Stimulated activated CD8-positive, alpha-beta memory T cell treated with anti-CD3 and anti-CD28 coated beads, Interleukin-4, amount 100 ng/mL, for 24 hours (primary cell): ENCODE measurements at regions not wholly inside any gene's neighbourhood (a gene's known extent, or its start where the extent isn't known, plus 50 kb on each side); places are given as distances from the start of the nearest gene placed in this dataset.

Experiments used
- DNase-seq: peaks from one replicate; pipeline ENCODE4 v3.0.0-alpha.2; 2020; ENCODE audit warnings: low read depth

DNA sequence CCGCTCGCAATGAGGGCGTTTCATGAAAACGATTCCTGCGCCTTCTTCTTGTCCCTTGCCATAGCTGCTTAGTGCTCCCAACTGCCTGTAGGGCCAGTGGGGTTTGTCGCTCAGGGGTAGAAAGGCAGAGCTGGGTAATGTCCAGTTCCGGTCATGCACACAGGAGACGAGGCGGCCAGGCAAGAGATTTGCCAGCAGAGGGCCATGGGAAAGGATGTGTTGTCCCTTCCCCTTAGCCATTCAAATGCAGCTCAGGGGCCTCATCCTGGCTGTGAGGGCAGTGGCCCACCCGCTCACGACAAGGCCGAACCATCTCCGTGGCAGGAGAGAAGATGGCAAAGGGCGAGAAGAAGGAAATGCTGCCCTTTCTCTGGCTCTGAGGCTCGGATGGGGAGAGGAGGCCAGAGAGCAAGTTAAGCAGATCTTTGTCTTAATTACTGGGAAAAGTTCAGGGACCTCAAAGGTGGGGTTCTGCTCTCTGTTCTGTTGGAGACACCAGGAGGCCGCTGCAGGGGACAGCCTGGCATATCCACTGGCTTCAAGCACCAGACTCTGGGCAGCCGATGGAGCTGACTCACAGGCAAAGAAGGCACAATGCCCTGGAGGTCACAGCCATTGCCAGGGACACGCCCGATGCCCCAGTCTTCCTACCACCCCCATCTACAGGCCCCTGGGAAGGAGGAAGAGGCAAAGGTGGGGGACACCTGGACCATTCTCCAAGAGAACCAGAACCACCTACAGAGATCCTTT, 534.8 kb upstream of the MGMT start:
- DNase-seq: no peak

DNA sequence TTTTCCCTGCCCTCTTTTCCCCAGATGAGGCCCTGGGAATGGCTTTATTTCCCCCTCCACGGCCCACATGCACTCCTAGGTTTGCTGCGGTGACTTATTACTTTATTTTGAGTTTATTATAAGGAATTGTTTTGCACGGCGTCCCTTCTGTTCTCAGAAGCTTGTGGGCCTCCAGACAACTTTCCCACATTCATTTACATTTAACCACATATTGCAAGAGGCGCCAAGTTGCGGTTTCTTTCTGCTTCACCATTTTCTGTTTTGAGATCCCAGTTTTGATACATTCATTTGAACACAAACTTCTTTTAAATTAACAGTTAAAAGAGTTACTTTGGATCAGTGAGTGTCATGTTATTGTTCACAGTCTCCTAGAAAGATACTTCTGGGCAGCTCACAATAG, 532.5 kb upstream of the MGMT start:
- DNase-seq: no peak

DNA sequence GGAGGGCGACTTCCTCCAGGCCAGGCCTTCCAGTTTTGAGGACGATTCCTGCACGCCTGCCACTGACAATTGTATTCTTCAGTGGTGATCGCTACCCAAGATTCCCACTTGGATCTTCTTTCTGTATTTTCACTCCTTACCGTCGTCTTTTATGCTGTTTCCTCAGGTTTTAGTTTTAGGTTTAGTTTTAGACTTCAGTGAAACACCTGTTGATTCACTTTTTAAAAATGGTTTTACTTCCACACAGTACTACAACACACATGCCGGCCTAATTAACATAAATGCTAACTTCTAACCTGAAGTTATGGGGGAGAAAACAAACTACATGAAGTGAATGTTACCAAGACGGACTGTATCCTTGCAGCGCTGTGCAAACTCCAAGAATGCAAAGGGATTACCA, 530.6 kb upstream of the MGMT start:
- DNase-seq: no peak

DNA sequence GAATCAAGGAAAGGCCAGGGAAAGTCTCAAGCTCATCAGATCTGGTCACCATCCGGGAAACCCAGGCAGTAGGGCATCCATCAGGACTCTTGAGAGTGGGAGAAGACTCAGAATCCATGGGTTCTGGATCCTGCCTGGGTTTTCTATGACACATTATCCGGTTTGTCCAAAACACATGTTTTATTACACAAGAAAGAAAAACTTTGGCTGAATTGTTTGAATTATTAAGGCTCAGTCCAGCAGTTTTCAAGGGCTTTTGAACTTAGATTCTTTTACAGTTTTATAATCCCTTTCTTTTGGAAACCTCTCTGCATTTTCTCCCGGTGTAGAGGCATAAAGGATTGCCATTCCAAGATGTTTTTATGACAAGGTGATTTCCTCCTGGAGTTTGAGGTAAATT, 528.5 kb upstream of the MGMT start:
- no peak for DNase-seq

DNA sequence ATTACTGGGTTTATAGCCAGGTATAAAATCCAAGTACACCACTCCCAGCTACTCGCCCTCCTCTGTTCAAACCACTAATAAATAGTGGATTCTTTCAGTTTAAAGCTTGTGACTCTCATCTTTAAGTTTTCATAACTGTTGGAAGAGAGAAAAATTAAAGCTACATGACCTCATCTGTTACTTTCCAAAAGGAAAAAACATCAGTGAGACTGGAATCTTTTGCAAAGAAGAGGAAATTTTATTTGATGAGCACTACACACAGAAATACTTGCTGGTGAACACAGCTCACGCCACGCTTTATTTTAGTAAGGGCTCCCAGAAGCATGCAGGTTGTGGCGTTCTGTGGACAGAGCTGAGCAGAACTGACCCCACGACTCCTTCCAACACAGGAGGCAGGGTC, 527.0 kb upstream of the MGMT start:
- no peak for DNase-seq

DNA sequence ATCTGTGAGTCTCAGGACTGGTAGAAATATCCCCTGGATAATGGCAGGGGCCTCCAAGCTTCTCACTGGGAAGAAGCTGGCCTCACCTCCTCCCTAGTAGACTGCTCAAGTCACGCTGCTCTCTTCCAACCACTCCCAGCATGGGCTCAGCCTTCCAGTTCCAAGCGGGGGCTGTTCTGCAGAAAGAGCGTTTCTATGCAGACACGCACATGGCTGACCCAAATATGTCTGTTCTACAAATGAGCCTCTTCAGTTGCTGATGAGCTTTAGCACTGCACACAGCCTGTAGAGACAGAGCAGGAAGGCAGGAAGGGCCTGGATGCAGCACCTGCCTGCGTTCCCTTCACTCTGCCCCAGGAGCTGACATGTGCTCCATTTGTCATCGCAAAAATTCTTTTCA, 523.9 kb upstream of the MGMT start:
- no peak for DNase-seq

DNA sequence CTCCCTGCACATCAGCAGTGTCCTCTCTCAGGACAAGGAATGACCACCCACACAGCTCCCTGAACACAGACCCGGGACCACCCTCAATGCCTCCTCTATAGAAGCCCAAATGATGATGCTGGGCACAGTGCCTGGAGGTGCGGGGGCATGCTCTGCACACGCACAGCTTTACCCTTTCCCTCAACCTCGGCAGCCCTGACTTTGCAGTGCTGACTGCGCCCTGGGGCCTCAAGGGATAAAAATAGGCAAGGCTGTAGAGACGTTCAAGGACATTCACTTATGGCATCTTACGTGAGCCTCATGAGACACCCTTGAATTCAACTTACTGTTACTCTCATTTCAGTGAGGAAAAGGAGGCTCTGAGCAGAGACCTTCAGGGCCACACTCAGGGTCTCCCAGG, 521.6 kb upstream of the MGMT start:
- DNase-seq: no peak

DNA sequence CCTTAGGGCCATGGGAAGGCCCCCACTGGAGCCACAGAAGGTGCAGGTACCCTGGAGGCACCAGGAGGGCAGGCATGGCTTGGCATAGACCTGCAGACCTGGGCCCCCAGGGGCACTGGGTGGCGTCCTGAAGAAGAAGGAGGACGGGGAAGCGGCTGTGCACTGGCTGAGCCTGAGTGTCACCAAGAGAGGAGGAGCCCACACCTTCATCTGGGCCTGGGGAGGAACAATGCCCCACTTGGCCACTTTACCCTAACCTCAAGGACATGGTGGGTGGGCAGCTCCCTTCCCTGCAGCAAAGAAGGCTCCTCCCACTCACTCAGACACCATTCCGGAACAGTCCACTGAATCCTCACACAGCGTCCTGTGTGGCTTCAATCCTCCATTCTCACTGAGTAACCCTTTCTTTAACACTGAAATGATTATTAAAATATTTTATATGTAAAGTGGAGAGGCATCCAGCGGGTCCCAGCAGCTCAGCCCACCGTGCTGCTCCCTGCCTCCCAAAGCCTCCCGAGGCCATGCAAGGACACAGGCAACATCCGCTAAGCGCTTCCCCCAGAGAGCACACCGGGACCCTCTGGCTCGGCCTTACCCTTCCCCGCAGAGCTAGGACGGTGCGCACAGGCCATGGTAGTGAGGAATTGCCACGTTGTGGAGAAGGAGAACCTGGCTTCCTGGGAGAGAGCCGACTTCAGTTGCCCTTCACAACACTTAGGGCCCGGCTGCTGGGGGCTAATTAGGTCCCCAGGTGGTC, 516.7 kb upstream of the MGMT start:
- DNase-seq: no peak

DNA sequence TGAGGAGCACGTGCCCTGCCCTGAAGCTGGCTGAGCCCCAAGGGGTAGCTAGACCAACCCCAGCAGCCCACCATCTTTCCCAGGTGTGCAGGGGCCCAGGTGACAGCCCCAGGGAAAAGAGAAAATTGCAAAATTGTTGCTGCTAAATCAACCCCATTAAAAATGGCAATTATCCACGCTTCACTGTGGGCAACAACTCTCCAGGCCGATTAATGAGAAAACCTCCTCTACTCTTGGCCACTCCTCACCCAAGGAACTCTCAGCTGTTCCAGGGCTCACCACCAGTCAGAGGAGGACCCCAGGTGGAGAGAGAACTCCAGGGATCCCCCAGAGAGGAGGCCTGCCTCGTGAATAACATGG, 516.1 kb upstream of the MGMT start:
- no peak for DNase-seq

DNA sequence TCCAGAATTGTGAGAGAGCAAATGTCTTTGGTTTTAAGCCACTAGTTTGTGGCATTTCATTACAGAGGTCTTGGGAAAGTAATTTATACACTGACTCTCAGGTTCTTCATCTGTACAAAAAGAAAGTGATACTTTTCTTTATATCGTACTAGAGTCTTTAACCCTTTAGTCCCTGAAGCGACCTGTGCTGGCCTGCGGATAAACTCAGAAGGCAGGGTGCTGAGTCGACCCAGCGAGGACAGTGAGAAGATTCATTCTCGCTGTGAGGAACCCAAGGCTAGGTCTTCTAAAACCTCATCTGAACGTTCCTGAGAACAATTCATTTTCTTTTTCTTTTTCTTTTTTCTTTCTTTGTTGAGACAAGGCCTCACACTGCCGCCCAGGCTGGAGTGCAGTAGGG, 514.2 kb upstream of the MGMT start:
- no peak for DNase-seq

DNA sequence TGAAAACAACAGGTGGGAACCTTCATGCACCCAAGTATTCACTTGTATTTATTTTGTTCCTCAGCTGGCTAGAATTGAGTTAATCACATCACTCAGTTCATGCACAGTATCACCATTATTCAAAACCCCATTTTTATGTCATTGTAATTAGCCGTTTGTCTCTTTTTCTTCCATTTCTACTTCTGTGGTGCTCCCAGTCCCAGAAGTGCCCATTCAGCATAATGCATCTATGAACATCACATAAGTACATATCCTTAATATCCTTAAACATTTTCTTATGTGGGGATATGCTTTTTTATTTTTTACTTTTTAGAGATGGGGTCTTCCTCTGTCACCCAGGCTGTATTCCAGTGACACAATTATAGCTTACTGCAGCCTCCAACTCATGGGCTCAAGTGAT, 510.9 kb upstream of the MGMT start:
- DNase-seq: no peak

DNA sequence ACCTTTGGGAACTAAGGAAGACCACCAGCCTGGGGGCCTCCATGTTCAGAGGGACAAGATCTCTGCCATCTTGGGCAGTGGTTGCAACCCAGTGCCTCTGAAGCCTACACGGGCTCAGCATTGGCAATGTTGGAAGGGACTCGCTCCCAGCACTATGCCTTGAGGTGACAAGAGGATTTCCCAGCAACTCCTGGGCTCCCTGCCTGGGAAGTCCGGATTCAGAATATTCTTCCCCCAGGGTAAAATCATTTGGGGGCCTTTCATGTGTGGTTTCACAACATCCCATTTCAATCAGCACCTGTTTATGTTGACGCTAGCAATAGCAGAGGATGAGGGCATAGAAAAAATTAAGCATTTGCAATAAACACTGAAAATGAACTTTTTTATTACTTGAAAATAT, 509.8 kb upstream of the MGMT start:
- DNase-seq: no peak

DNA sequence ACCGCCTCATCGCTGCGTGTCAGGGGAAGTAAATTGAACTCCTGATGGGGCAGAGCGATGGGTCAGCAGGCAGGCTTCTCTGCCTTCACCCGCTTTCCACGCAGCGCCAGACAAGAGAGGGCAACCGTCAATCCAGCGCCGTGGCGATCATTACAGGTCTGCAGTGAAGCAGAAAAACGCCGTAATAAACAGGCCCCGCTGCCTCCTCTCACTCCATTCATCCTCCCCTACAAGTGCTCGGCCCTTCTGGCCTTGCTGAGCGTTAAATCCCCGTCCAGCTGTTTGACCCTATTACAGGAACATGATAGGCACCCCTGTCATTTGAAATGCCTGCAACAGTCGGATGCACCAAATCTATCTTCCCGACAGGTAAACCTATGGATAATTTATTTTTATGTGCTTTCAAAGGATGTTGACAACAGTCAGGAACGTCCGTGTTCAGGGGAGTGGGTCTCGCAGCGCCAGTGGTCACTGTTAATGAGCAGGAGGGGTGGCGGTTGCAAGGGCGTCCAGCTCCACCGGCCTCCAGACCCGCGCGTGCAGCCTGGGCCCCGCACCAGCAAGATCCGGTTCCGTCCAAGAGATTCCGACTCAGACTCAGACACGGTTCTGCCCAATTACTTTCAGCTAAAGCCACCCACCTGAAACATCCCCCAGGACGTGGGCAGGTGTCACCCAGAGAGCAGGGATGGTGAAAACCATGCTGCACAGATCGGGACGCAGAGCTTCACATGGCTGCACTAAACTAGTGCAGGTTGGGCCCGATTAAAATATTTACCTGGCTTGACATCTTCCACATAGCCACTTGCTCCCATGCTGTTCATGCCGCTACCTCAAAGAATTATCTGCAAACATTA, 508.0 kb upstream of the MGMT start:
- DNase-seq: no peak

DNA sequence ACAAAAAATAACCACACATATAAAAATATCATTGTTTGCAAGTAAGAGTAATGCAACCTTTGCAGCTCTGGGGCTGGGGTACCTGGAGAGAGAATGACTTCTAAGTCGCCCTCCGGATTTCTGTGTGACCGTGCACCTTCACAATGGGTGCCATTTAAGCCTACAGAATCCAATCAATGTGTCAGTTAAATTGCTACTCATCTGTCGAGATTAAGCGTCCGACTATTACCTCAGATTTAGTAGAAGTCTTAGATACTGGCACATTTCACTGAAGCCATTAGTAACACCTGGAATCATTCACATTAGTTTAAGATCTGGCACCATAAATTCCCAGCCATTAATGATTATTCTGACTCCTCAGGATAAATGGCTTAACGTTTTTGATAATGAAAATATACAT, 507.3 kb upstream of the MGMT start:
- DNase-seq: no peak

DNA sequence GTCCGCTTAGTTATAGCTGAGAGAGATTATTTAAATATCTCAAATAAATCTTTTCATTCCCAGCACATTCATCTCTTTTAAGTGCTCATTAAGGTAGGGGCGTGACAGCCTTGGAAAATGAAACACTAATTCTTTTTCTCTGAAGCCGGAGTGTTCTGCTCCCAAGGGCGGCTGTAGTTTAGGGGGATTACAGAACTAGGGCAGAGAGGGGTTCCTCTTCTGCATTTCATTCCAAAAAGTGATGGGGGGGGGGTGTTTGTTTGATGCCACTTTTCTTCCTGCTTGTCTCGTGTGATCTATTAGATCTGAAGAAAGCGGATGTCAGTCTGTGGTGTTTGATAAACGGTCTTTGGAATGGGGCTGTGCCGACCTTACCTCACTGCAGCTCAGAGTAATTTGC, 506.5 kb upstream of the MGMT start:
- no peak for DNase-seq

DNA sequence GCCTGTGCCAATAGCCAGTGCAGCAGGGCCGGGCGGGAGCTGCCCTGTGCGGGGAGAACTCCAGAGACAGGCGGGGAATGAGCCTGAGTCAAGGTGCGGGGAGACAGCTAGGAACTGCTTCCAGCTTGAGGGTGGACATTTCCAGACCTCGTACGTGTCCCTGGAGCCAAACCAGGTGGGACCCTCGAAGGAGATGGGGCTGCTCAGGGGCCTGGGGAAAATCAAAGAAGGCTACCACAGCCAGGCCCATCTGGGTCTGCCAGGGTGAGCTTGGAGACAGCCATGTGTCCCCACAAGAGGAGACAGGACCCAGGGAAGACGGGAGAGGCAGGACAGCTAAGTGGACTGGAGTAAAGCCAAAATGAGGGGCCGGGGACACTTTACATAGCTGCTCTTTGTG, 504.9 kb upstream of the MGMT start:
- no peak for DNase-seq

DNA sequence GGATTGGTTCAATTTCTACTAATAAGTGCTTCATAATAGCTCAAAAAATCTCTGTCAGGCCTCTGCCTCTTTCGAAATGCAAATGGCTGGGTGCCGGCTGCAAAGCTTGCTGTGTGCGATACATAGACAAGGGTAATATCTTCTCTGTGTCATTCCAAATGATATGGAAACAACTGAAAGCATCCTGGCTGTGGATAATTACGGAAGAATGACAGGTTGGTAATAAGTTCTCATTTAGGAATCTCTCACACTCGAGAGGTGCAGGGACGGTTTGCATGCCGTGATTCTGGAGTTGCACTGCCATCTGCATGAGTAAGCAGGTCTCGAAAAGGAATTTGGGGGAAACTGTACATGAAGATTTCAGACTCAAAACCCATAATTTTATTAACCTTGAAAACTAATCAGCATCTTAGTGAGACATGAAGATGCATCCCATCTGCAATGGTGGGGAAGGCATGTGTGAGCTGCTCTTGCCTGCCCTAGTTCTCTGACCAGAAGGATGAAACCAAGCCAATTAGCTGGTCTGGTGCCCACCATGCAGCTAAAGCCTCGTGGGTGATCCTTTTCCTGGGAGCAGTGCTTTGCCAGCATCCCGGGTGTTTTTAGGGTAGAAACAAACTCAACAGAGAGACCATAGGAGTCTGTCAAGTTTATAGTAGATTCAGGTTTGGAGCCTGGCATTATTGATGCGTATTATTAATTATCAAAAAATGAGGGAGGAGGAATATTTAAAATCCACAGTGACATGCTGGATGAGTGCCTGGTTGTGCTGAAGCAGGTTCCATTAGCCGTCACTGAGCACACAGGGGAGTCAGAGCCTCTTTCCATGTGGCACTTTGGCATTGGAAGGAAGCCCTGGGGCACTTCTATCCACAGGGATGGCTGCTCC, 503.6 kb upstream of the MGMT start:
- DNase-seq: no peak

DNA sequence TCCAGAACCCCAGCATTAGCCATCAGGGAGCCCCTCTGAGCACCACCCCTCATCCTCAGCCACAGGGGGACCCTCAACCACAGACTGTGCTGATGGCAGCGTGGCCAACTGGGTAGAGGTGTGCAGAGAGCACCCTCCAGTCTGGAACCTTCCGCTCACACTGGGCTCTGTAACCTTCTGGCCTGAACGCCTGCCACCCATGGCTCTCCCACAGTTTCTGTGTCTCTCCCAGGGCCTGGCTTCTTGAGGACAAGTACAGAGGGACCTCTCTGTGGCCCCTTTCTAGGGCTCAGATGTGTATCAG, 503.0 kb upstream of the MGMT start:
- DNase-seq: no peak

DNA sequence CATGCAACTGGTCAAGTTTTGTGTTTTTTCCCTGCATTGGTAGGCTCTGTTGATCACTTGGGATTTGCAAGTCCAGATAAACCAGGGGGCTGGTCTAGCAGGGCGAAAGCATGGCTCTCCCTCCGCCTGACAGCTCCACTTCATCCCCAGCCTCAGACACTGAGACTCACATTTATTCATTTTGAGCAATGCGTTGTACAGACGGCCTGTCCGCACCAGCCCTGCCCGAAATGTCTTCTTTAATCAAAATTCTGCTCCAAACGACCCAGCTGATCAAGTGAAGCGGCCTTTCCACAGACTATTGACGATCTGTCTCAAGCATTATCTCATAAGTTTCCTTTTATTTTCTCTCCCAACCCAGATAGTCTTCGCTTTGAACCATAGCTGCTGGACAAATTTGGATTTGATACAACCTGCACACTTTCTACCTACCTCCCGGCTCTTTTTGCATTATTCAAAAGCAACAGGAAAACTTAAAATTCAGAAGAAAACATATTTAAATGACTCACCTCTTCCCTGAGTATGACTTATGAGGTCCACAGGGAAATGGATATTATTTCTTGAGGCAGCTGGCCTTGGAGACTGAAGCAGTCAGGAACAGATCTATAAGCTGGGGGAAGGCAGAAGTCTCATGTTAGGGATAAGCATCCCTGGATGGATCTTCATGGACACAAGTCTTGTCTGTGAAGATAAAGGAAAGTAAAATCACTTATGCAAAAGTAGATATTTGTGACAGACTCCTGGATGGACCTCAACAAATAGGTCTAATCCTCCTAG, 498.9 kb upstream of the MGMT start:
- no peak for DNase-seq

DNA sequence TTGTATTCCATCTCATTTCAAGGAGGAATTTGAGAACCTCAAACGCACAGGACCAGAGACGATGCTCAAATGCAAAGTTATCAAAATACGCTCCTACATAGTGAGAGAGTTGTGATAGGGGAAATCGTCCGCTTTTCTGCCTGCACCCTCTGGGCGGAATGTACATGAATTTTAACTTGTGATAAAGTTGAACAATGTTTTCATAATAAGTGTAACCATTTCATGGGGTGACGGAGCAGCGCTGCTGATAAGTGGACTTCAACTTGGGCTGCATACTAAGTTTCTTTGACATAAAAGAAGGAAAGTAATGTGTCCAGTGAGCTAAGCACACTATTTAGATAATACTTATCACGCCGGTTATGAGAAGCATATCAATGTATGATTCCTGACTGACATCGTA, 497.5 kb upstream of the MGMT start:
- DNase-seq: no peak

DNA sequence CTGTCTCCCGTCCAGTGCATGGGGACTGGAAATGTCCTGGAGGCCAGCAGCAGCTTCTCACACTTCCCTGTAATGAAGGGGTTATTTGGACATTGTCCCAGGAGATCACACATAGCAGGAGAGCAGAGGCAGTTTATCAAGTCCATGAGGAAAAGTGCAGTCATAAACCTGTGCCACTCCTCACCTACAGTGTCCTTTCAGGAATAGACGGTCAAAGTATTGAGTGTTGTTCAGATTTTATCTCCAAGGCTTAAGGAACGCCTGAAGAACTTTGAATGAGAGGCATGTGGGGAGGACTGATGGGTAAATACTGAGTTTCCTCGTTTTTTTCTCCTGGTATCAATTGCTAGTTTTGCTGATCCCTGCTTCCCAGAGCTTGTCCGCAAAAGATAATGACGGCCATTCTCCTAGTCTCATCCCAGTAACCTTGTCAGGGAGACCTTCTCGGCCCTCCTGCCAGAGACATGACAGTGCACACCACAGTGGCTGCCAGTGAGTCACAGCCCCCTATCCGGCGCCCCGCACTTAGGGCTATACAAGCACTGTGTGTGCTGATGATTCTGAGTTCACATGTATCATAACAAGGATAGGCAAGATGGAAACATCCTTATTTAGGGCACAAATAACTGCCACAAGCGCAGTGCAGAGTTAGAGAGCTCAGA, 495.5 kb upstream of the MGMT start:
- no peak for DNase-seq
